Left lung (tissue), 4 donors: ENCODE measurements at regions not wholly inside any gene's neighbourhood (a gene's known extent, or its start where the extent isn't known, plus 50 kb on each side); places are given as distances from the start of the nearest gene placed in this dataset.
"Not testable (repeated sequence)": the region's sequence is repeated elsewhere in the genome, so short reads cannot be mapped to it uniquely, and the experiment has no call there.

Source experiments
- ATAC-seq: fragments of 200-7000 bp; cut with Tn5 transposase; one replicate; pipeline ENCODE4 v1.9.1; 2020; ENCODE audit warnings: moderate library complexity
- DNase-seq, 4 donors: peaks; one replicate each; pipeline ENCODE4 v3.0.0-alpha.2; 2013 to 2020
- H3K27ac ChIP-seq, 2 donors: fragments of 200-600 bp; sonication (generic) in 1 of 2; one replicate each; pipeline versions ENCODE4 v1.5.0 to v1.8.0; 2020 to 2021
- H3K27me3 ChIP-seq, 2 donors: fragments of 200-600 bp; sonication (generic) in 1 of 2; one replicate each; pipeline versions ENCODE4 v1.5.0 to v1.8.0; 2020 to 2021
- H3K36me3 ChIP-seq, 2 donors: fragments of 200-600 bp; sonication (generic) in 1 of 2; one replicate each; pipeline versions ENCODE4 v1.5.0 to v1.8.0; 2020 to 2021
- H3K4me1 ChIP-seq, 2 donors: fragments of 200-600 bp; one replicate each; pipeline ENCODE4 v1.8.0; 2021
- H3K4me3 ChIP-seq, 2 donors: fragments of 200-600 bp; sonication (generic) in 1 of 2; one replicate each; pipeline versions ENCODE4 v1.5.0 to v1.8.0; 2020 to 2021; ENCODE audit warnings: mild to moderate bottlenecking in 1 of 2
- H3K9me3 ChIP-seq, 2 donors: fragments of 200-600 bp; sonication (generic) in 1 of 2; one replicate each; pipeline versions ENCODE4 v1.5.0 to v1.8.0; 2020 to 2021
- intact Hi-C, 2 donors: fragments of 100-400 bp; cut with DNase I; formaldehyde crosslinking; loops; one replicate each; pipeline versions ENCODE4 v1.11.2 to v1.14.2; 2022
- TF ChIP-seq, protein P1 (sequence below), 2 donors: fragments of 200-600 bp; sonication (generic) in 1 of 2; IDR thresholded peaks; one replicate each; pipeline versions ENCODE4 v1.5.0 to v1.8.0; 2021; ENCODE audit warnings: antibody characterized with exemption in 2 of 2
- donor health status: DM: no; HTN: yes; CAD: no.
- donor health status: DM: no; HTN: no; CAD: no.

GRCh38 chr1:224045556-224045955 lies 68.4 kb upstream of the FBXO28 start:
- TF ChIP-seq, protein P1, sequence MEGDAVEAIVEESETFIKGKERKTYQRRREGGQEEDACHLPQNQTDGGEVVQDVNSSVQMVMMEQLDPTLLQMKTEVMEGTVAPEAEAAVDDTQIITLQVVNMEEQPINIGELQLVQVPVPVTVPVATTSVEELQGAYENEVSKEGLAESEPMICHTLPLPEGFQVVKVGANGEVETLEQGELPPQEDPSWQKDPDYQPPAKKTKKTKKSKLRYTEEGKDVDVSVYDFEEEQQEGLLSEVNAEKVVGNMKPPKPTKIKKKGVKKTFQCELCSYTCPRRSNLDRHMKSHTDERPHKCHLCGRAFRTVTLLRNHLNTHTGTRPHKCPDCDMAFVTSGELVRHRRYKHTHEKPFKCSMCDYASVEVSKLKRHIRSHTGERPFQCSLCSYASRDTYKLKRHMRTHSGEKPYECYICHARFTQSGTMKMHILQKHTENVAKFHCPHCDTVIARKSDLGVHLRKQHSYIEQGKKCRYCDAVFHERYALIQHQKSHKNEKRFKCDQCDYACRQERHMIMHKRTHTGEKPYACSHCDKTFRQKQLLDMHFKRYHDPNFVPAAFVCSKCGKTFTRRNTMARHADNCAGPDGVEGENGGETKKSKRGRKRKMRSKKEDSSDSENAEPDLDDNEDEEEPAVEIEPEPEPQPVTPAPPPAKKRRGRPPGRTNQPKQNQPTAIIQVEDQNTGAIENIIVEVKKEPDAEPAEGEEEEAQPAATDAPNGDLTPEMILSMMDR (IDR thresholded peaks at IDR 0.05) = no peak
- DNase-seq (no peak), ATAC-seq (no peak)
- no peak overlapping the region for H3K4me3 ChIP-seq
- H3K36me3 ChIP-seq = no peaks in the 10 kb centered on the region
- no peaks in the 10 kb centered on the region for H3K27me3 ChIP-seq
- no peaks in the 10 kb centered on the region for H3K9me3 ChIP-seq
- H3K4me1 ChIP-seq = no peaks in the 10 kb centered on the region
- intact Hi-C loops = no loop called here
- H3K27ac ChIP-seq = no peak overlapping the region

DNA sequence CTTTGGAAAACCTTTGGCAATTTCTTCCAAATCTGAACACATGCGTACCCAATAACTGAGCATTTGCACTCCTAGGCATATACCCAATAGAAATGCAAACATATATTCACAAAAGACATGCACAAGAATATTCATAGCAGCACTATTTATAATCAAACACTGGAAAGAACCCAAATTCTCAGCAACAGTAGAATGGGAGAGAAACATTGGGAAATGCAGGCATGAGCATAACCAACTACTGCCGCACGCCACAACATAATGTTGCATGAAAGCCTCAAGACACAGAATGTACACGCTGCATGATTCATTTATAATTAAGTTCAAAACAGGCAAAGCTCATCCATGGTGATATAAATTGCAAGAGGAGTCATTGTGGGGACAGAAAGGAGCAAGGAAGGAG lies 69.5 kb upstream of the FBXO28 start:
- DNase-seq (no peak), ATAC-seq (no peak)
- Histone ChIP-seq H3K27me3 (no peaks in the 10 kb centered on the region), H3K36me3 (no peaks in the 10 kb centered on the region), H3K9me3 (no peaks in the 10 kb centered on the region), H3K4me3 (no peak overlapping the region), H3K27ac (no peak overlapping the region), H3K4me1 (no peaks in the 10 kb centered on the region)
- intact Hi-C loops = no loop called here
- TF ChIP-seq, protein P1 (IDR thresholded peaks at IDR 0.05) = no peak

DNA sequence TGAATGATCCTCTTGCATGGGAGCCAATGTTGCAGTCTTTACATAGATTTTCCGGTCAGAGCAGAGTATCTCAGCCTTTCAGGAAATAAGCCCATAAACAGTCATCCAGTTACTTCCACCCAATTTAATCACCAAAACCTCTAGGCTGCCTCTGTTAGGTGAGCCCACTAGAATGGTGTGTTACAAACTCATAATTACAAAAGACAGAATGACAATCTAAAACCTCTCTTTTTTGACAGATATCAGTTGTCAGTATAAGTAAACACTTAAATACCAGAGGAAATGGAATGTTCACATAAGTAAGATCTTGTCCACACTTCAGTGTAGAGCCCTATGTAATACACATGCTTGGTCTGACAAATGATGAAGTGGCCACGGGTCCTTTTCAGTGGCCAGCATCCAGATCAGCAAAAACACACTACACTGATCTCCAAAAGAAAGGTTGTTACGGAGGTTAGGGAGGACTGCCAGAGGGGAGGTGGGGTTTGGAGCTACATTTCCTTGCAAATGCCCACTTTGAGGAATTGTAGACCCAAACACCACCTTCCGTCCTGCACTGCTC lies 71.3 kb upstream of the FBXO28 start:
- no peaks in the 10 kb centered on the region for H3K4me1 ChIP-seq
- intact Hi-C loops = no loop called here
- H3K27ac ChIP-seq = no peak overlapping the region
- H3K36me3 ChIP-seq = no peaks in the 10 kb centered on the region
- no peaks in the 10 kb centered on the region for H3K27me3 ChIP-seq
- no peaks in the 10 kb centered on the region for H3K9me3 ChIP-seq
- peak; percentile 34 for ATAC-seq
- TF ChIP-seq, protein P1 (IDR thresholded peaks at IDR 0.05) = no peak
- no peak overlapping the region for H3K4me3 ChIP-seq
- no peak for DNase-seq

- H3K27ac ChIP-seq = no peak overlapping the region
- no peaks in the 10 kb centered on the region for H3K36me3 ChIP-seq
- H3K9me3 ChIP-seq = no peaks in the 10 kb centered on the region
- H3K4me1 ChIP-seq = no peaks in the 10 kb centered on the region
- H3K4me3 ChIP-seq = no peak overlapping the region
- H3K27me3 ChIP-seq = peaks cover 0 to 3% of the 10 kb centered on the region in 2 donors
- intact Hi-C loops = no loop called here
- no peak for ATAC-seq
- TF ChIP-seq, protein P1 (IDR thresholded peaks at IDR 0.05) = no peak
- DNase-seq = no peak
Observed at GRCh38 chr1:224041032-224041431, 72.9 kb upstream of the FBXO28 start.

- ATAC-seq, intact Hi-C loops, H3K27ac ChIP-seq, H3K36me3 ChIP-seq, DNase-seq, H3K27me3 ChIP-seq, H3K4me3 ChIP-seq, H3K4me1 ChIP-seq, H3K9me3 ChIP-seq: not testable (repeated sequence)
Observed at GRCh38 chr1:224040423-224040822, 73.5 kb upstream of the FBXO28 start.

- intact Hi-C loops, H3K4me3 ChIP-seq, H3K27me3 ChIP-seq, H3K9me3 ChIP-seq, H3K36me3 ChIP-seq, DNase-seq, H3K27ac ChIP-seq, H3K4me1 ChIP-seq, ATAC-seq: not testable (repeated sequence)
Observed at GRCh38 chr1:224040006-224040405, 73.9 kb upstream of the FBXO28 start.

GRCh38 chr1:224038832-224039231 lies 75.1 kb upstream of the FBXO28 start:
- DNase-seq, ATAC-seq, H3K36me3 ChIP-seq, H3K9me3 ChIP-seq, H3K27ac ChIP-seq, H3K27me3 ChIP-seq, intact Hi-C loops, H3K4me3 ChIP-seq, H3K4me1 ChIP-seq: not testable (repeated sequence)

DNA sequence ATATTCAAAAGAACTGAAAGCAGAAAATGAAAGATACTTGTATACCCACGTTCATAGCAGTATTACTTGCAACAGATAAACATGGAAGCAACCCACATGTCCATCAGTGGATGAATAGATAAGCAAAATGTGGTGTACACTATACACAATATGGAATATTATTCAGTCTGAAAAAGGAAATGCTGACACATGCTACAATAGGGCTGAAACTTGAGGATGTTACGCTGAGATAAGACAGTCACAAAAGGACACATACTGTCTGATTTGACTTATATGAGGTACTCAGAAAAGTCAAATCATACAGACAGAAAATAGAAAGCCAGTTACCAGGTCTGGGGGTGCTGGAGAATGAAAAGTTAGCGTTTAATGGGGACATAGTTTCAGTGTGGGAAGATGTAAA lies 76.5 kb upstream of the FBXO28 start:
- ATAC-seq, intact Hi-C loops: not testable (repeated sequence)

GRCh38 chr1:224032608-224033276 lies 81.2 kb upstream of the FBXO28 start:
- ATAC-seq, H3K27ac ChIP-seq, H3K36me3 ChIP-seq, H3K27me3 ChIP-seq, DNase-seq, H3K4me3 ChIP-seq, H3K4me1 ChIP-seq, H3K9me3 ChIP-seq, intact Hi-C loops: not testable (repeated sequence)

More for the DNA sequence above, 76.5 kb upstream of the FBXO28 start:
- H3K27ac ChIP-seq, H3K9me3 ChIP-seq, H3K27me3 ChIP-seq, H3K4me1 ChIP-seq, DNase-seq, H3K4me3 ChIP-seq, H3K36me3 ChIP-seq: not testable (repeated sequence)
